GM04503 (cell line): ENCODE measurements at regions not wholly inside any gene's neighbourhood (a gene's known extent, or its start where the extent isn't known, plus 50 kb on each side); places are given as distances from the start of the nearest gene placed in this dataset.

Source experiments
- DNase-seq: peaks from one replicate; pipeline ENCODE4 v3.0.0-alpha.2; 2012; ENCODE audit warnings: low read depth

DNA sequence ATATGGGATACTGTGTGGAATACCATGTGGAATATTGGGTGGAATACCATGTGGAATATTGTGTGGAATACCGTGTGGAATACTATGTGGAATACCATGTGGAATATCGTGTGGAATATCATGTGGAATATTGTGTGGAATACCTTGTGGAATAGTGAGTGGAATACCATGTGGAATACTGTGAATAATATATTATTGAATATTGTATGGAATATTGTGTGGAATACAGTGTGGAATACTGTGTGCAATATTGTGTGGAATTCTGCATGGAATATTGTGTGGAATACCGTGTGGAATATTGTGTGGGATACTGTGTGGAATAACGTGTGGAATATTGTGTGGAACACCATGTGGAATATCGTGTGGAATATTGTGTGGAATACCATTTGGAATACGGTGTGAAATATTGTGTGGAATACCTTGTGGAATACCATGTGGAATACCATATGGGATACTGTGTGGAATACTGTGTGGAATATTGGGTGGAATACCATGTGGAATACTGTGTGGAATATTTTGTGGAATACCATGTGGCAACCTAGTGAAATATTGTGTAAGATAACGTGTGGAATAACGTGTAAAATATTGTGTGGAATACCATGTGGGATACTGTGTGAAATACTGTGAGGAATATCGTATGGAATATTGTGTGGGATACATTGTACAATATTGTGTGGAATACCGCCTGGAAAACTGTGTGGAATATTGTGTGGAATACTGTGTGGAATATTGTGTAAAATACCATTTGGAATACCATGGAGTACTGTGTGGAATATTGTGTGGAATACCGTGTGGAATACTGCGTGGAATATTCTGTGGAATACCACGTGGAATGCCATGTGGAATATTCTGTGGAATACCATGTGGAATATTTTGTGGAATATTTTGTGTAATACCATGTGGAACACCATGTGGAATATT, 133.9 kb upstream of the CHST15 start:
- DNase-seq, result no peak

DNA sequence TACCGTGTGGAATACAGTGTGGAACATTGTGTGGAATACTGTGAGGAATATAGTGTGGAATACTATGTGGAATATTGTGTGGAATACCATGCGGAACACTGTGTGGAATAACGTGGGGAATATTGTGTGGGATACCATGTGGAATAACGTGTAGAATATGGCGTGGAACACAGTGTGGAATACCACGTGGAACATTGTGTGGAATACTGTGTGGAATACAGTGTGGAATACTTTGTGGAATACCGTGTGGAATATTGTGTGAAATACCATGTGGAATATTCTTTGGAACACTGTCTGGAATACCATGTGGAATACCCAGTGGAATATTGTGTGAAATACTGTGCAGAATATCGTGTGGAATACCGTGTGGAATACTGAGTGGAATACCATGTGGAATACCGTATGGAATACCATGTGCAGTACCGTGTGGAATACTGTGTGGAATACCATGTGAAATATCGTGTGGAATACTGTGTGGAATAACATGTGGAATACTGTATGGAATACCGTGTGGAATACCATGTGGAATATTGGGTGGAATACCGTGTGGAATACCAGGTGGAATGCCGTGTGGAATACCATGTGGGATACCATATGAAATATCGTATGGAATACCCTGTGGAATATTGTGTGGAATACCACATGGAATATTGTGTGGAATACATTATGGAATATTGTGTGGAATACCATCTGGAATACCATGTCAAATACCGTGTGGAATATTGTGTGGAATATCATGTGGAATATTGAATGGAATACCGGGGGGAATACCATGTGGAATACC, 133.1 kb upstream of the CHST15 start:
- DNase-seq, result no peak

DNA sequence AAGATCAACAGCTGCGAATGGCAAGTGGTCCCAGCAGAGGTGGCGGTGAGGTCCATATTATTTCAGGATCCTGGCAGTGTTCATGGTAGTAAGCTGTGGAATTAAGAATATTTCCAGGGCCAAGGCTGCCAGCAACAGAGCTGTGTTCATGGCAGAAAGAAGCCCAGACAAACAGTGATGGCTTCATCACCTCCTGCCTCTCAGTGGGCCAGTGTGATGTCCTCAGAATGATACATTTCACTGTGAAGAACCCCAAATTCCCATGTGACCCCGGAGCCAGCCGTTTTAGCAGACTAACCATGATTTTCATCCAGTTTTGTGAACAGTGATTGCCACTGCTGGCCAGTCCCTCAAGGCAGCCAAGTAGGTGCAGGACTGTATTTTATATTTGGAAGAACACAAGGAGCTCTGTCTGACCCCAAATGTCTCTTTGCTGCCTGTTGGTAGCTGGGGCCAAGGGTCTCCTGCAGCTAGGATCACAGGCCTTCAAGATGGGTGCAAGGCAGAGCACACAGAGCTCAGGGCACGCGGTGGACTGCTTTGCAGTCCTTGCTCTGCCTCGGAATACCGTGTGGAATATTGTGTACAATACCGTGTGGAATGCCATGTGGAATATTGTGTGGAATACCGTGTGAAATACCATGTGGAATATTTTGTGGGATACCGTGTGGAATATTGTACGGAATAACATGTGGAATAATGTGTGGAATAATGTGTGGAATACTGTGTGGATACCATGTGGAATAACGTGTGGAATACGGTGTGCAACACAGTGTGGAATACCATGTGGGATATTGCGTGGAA, 132.3 kb upstream of the CHST15 start:
- DNase-seq, result no peak

DNA sequence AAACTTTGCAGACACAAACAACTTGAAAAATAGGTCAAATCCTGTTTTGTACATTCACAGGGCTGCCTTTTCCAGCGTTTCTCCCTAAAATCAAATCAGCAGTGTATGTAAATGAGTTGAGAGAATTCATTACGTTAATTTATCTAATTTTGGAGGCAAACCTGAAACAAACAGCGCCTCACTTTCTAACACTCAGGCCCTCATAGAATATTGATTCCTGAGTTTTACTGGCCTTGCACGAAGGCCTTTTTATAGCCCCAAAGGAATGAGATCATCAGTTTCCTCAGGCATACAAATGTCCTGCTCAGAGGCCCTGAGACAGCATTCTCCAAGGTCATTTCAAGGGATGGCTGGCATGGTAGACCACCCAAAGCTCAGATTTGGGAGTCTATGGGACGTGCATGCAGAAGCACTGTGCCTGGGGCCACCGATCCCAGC, 131.7 kb upstream of the CHST15 start:
- no peak for DNase-seq

DNA sequence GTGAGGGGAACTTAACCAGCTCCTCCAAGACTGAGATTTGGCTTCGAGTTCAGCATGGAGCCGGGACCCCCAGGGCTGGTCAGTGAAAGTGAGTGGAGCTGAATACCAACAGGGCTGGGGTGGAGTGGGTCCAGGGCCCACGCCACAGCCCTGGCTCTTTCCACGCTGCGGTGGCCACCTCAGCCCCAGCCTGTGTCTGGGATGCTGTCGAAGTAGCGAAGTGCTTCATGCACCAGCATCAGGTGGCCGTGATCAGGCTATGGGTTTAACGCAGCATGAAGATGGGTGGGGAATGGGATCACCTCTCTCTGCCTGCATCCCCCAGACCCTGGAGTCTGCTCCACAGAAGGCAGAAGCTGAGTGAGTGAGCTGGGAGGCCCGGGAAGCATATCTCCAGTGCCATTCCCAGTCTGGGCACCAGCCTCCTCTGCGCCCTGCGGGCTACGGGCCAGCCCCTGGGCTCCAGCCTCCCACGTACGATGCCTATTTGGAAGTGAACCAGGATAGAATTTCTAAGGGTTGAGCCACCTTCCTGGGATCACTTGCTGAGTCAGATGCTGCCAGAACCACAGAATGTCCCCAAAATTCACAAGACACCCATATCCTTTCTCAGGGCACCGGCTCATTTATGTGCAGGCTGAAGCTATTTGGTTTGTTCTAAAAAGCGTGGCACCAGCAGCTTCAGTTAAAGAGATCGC, 131.1 kb upstream of the CHST15 start:
- no peak for DNase-seq

DNA sequence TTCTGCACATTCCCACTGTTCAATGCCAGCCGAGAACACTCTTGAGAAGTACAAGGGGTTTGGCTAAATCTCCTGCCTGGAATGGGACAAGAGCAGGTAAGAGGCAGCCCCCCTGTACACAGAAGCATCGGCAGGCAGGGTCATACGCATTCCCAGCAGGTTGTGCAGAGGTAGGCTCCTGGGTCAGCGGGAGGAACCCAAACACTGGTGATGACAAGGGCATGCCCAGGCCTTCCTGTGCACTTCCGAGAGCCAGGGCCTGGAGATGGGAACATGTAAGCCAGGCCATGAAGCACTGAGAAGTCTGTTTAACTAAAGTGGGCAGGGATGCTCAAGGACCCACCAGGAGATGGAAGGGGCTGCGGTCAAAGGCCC, 130.3 kb upstream of the CHST15 start:
- DNase-seq, result no peak

DNA sequence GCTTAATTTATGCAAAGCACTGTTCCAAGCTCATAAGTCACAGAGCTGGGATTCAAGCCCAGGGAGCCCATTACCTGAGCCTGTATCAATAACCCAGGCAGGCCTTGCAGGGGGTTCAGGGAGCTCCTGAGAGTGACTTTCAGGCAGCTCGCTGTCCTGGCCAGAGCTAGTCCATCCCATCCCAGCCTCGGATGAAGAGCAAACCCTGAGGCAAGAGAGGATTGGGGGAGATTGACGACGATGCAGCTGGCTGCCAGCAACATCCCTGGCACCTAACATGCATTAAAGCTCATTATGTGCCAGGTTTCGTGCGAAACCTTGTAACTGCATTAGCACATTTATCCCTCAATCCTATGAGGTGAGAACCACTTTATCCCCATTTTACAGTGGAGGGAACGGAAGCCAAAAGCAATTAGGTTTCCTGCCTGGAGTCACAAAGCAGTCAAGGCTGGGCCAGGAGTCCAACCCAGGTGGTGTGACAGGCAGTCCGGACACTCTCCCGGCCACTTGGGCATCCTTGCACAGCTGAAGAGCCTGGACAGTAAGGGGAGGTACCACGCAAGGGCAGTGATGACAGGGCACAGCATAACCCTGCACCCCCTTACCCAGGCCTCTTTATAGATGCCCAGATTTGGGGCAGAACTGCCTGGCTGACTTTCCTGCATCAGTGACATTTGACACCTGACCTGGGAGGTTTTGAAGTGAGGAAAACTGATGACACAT, 129.8 kb upstream of the CHST15 start:
- no peak for DNase-seq

DNA sequence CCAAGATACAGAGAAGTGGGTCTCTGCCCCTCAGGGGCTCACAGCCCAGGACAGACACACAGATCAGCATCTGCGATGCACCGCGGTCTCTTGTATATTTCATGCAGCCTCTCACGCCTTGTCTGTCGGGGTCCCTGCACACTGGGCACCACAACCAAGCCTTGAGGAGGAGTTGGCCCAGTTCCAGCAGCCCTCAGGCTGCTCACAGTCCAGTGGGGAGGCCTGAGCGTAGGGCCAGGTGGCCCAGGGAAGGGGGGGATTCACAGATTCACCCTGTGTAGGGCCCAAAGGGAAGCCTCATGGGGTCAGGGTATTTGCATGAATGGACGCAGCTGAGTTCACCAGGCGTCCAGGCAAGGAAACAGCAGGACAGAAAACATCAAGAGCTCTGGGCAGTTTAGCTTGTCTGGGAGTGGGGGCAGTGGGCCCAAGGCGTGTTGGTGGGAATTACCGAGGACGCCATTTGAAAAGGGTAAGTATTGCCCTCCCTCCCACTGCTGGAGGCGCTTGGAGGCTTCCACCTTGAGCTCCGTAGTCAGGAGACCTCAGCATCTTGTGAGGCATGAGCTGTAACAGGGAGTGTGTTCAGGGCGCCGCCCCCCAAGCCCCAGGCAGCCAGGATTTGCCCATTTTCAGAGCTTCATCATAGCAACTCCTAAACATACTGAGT, 129.1 kb upstream of the CHST15 start:
- DNase-seq, result no peak

DNA sequence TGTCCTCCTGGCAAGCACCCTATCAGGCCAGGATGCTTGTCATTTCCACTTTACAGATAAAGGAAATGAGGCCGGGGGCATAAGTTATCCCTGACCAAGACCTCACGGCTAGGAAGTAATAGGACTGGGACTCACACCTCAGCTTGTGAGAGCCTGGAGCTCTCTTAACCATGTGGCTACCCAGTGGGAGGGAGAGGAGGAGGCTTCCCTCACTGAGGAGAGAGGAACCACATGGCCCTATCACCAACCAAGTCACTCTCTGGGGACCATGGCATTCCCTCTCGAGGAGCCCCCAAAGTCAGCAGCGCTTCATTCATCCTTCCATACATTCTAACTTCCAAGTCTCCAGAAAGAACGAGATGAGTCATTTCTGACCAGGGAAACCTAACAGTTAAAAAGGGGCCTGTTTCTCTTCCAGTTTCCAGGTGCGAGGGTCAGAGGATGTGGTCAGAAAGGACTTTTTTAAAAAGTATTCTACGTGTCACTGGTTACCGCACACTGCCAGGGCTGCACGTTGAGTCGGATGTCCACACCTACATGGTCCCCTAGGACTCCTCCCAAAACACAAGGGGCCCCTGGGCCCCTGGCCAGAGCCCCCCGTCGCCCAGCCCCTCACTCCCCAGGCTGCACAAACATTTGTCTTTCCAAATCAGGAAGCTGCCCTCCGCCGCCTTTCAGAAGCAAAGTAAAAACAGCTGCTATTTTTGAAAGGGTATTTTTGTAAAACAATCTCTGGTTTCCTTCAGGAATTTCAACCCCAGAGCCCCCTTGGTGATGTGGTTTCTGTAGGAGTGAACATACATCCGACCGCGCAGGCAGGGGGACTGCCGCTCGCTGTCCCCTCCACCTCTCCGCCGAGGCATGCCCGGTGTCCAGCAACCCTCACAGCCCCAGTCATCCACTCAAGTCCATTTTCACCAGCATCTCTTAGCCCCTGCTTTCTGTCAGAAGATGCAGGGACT, 128.2 kb upstream of the CHST15 start:
- no peak for DNase-seq

DNA sequence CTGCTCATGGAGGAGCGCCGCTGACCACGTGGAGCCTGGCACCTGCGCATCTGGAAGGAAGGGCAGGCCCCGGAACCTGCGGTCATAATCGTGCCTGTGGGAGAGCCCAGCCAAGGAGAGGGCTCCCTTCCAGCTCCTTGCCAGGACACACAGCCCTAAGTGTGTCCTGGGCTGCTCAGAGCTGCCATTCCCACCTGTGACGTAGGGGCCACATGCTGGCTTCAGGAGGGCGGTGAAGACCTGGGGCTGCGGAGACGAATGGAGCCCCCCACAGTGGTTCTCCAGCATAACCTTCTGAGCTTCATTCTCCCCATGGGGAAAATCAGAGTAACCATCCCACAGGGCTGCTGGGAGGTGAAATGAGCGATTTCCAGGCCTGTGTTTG, 127.6 kb upstream of the CHST15 start:
- DNase-seq, result no peak

DNA sequence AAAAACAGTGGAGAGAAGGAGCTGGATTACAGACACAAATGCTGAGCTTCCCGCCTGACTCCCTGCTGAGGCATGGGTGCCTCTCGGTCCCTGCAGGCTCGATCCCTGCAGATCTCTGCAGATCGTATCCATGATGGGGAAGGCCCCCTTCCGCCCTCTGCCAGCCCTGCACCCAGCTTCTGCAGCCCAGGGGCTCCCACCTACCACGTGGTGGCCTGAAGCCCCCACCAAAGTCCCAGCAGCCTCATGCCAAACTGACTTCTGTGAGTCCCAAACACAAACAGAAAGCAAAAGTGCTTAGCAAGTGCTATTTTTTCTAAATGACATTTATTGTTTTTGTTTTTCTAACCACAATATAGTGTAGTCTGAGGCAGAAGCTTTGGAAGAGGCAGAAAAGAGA, 127.1 kb upstream of the CHST15 start:
- DNase-seq, result no peak

DNA sequence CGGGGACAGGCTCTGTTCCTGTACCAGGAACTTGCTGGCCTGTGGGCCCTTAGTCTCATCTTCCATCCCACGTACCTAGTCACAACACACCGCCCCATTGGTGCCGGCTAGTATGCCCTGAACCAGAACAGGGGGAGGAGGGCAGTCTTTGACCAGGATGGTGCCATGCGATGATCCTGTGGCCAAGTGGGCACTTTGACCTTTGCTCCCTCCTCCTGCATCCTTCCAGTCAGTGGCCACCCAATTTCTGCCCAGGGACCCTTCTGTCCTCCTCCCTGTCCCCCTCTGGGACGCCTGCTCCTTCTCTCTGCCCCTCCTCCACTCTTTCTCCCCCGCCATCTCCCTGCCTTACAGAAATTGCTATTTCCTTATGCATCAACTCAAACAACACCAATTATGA, 126.3 kb upstream of the CHST15 start:
- DNase-seq, result no peak

DNA sequence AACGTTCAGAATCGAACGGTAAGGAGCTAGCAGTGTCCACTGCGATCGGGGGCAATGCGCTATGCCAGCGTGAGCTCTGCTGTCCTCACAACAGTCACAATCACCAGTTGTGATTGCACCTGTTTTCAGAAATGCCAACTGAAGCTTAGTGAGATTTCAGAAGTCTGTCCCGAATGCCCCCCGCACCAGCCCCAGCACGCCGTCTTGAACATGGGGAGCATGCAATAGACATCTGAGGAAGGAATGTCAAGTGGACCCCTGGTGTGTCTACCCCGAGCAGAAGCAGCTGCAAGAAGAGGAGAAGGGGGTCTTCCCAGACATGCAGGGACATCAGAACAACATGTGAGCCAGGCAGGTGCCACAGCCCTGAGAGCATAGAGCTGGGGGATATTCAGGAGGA, 125.7 kb upstream of the CHST15 start:
- no peak for DNase-seq

DNA sequence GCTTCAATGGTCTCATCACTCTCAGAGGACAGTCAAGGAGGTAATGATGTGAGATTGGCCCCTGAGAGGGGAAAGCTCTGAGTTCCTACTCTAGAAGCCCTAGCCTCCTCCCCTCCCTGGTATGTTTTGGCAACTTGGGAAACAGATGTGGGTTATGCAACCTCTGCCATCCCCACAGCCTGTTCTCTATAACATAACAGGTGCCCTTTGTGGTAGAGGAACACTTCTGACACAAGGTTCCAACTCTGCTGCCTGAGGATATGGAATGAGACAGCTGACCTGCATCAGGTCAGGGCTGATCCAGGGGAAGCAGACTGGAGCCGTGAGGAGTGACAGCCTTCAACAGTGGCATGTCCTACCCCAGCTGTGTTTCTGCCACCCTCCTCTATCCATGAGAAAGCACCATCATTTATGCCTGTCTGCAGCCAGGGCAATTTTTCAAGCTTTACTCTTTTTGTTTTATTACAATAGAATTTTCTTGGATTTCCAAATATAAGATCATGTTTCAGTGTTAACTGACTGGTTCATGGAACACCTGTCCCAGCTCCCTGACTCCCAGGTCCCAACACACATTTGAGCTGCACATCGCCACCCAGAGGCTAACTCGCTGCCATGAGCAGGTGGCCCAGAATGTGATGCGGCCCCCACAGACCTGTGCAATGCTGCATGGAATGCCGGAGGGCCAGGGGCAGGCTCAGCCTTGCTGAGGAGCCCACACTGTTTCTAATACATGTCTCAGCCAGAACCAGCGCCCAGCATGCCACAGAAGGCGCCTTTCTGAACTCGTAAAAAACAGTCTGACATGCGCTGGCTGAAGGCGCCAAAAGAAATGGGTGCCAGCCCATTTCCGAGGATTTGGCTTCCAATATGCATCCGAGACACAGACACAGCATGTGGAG, 124.8 kb upstream of the CHST15 start:
- DNase-seq, result no peak

DNA sequence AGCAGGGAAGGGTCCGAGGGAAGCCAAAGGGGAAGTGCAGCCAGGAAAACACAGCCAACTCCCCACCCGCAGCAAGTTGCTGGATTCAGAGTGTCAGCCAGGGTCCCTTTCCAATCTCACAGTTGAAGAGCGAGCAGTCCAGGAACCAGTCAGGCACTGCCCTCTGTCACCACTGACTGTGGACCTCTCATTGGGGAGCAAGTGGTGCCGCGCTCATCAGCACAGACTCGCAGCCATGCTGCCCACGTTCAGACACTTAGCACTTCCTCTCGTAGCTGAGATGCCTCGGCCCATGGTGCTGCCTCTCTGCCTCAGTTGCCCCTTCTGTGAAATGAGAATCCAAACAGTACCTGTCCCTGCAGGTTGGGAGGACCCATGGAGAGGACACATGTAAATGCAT, 123.6 kb upstream of the CHST15 start:
- DNase-seq, result no peak

DNA sequence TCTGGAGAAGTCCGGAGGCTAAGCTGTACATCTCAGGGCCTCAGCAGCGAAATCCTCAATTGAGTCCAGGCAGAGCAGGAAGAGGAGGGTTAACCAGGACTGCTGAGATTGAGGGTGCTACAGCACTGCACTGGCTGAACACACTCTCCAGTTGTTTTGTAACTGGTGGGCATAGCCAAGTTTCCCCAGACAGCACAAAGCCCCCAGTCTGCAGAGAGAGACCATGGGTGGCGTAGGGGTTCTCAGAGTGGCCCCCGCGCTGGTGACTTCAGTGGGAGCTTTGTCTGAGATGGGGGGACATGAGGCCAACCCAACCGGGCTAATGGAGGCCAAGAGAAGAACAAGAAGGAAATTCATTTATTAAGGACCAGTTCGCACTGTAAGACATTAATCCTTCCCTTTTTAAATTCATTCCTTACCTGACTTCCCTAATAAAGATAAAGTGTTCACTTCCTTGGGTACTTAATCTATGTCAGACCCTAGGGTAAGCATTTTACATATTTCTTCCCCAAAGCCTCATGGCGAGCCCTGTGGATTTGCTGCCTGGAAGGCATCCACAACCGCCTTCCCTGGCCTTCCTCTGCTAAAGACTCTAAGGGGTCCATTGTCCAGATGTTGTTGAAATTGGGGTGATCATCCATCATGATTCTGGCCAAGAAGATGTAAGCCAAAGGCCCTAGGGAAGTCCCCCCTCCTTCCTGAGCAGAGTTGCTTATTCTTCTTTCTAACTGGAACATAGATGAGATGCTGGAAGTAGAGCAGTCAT, 121.4 kb upstream of the CHST15 start:
- DNase-seq, result no peak

DNA sequence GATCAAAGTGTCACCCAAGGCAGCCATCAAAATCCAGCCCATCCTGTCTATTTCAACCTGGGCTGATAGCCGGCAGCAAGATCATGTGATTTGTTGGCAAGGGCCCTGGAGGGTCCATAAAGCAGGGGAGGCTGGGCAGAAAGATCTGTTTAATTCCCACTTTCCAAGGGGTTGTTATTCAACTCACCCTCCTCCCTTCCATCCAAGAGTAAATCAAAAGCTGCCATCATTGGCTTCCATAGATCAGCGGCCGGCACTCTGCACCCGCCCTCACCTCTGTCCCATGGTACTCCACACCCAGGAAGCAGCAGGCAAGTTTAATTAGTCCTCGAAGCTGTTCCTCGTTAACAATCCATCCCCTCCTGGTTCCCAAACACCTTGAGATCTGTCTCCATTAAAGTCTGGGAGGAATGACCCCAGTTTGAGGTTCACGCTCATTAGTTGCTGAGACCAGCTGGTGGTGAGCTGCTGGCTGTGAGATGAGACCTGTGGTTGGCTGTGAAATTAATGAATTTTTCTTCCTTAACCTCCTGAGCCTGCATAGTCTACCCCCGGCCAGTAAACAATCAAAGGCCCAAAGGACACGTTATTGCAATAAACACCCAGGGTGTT, 120.6 kb upstream of the CHST15 start:
- no peak for DNase-seq
